PFSK-1 (cell line): ENCODE measurements at regions not wholly inside any gene's neighbourhood (a gene's known extent, or its start where the extent isn't known, plus 50 kb on each side); places are given as distances from the start of the nearest gene placed in this dataset.

Source experiments
- FOXP2 ChIP-seq: optimal IDR thresholded peaks from 2 replicates; pipeline ENCODE3; 2011; ENCODE audit warnings: borderline replicate concordance, control low read depth, inconsistent platforms; ENCODE audit not compliant: insufficient read depth; ENCODE audit errors: extremely low read length, extremely low read depth
- POLR2AphosphoS5 ChIP-seq: IDR thresholded peaks from 2 replicates; pipeline ENCODE4 v1.6.1; 2012; ENCODE audit warnings: low read depth, mild to moderate bottlenecking, control low read depth, low read length, moderate library complexity
- REST ChIP-seq, 2 experiments: IDR thresholded peaks; 2 replicates each; pipeline versions ENCODE4 v1.6.1 to v1.8.0; 2011 to 2012; ENCODE audit warnings: low read depth in 2 of 2, low read length in 2 of 2, control low read depth in 1 of 2, inconsistent platforms in 1 of 2, mild to moderate bottlenecking in 1 of 2, moderate library complexity in 1 of 2; ENCODE audit not compliant: insufficient read depth in 1 of 2
- SIN3A ChIP-seq: IDR thresholded peaks from 2 replicates; pipeline ENCODE4 v1.6.1; 2012; ENCODE audit warnings: mild to moderate bottlenecking, low read length, moderate library complexity, borderline replicate concordance; ENCODE audit not compliant: insufficient read depth
- TAF1 ChIP-seq: IDR thresholded peaks from 2 replicates; pipeline ENCODE4 v1.6.1; 2012; ENCODE audit warnings: low read length, control low read depth, borderline replicate concordance; ENCODE audit not compliant: insufficient read depth

DNA sequence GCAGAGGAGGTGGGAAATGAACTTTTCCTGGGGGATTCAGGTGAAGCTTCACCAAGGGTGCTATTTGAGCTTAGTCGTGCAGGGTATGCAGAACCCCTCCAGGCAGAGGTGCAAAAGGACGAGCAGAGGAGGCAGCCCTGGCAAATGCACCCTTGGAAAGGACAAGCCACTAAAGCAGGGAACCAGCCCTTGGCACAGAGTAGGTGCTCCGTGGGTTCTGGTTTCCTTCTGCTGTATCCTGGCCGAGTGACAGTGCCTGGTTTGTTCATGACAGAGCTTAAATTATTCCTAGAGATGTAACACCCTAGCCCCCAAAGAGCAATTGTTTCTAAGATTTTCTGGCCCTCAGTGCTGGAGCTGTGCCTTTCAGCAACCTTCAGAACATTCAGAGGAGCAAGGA, 73.4 kb upstream of the SYT6 start:
- TF ChIP-seq POLR2AphosphoS5 (no peak), FOXP2 (no peak), REST (IDR thresholded peaks at IDR 0.05; ENCODE audit: insufficient read depth in 1 of 2, low read depth in 2 of 2, low read length in 2 of 2) (no peak), TAF1 (no peak), SIN3A (no peak)

DNA sequence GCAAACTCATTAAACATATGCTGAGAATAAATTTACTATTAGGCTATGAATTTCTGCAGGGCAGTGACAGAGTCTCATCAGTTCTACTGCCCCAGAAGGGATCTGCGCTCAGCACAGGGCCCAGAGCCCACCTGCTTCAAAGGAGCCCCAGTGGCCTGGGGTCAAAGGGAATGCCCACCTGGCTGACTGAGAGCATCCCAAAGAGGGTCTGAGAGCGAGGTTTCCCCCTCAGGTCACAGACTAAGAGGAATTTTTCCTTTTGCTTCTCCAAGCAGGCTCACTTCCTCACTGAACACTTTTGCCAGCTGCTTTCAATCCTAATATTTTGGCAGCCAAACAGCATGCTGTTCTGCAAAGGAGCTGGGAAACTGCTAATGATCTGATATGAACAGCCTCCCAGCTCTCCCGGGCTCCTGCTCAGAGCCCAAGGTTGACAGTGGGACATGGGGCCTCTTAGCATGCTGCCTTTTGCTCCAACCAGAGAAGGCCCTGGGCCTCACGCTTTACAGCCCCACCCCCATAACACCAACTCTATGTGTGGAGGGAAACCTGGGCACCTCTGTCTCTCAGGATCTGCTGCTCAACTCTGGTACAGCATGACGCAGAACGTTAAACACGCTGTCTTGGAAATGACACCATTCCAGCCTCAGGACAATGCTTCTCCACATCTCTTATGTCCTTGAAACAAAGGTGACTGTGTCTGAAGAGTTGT, 70.7 kb upstream of the SYT6 start:
- TF ChIP-seq POLR2AphosphoS5 (no peak), REST (IDR thresholded peaks at IDR 0.05; ENCODE audit: insufficient read depth in 1 of 2, low read depth in 2 of 2, low read length in 2 of 2) (no peak), SIN3A (no peak), TAF1 (no peak), FOXP2 (no peak)

GRCh38 chr1:114222920-114223319, 69.3 kb upstream of the SYT6 start:
- TF ChIP-seq TAF1 (no peak), REST (IDR thresholded peaks at IDR 0.05; ENCODE audit: insufficient read depth in 1 of 2, low read depth in 2 of 2, low read length in 2 of 2) (no peak), SIN3A (no peak)

DNA sequence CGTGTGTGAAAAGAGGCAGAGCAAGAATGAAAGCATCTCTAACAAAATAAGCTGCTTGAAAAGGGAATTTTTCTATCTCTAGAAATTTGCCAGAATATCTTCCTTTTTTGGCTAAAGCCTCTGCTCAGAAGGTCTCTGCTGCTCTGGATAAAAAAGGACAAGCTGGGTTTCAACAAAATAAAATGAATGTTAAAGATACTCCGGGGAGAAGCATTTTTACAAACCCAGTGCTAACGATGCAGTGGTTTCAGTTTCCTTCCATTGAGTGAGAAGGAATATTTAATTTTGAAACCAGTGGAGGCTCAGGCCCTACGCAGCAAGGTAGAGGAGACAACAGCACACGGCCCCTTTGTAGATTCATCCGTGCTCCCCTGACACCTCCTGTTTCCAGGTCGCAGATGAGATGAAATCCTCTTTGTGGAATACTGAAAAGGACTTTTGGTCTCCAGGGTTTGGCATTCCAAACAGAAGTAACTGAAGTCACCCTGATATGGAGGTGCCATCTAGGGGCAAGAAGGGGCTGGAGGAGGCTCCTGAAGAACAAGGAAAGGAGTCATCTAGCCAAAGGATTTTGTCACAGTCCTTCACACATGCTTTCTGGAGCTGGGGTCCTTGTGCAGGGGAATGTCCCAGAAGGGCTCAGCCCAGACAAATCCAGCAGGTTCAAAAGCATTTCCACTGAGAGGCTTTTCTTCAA, 65.7 kb upstream of the SYT6 start:
- TF ChIP-seq TAF1 = no peak
- no peak for TF ChIP-seq REST (IDR thresholded peaks at IDR 0.05; ENCODE audit: insufficient read depth in 1 of 2, low read depth in 2 of 2, low read length in 2 of 2)
- no peak for TF ChIP-seq SIN3A
- no peak for TF ChIP-seq POLR2AphosphoS5
- no peak for TF ChIP-seq FOXP2
